Effector memory CD8-positive, alpha-beta T cell (primary cell): ENCODE measurements at regions not wholly inside any gene's neighbourhood (a gene's known extent, or its start where the extent isn't known, plus 50 kb on each side); places are given as distances from the start of the nearest gene placed in this dataset.
"Not testable (repeated sequence)": the region's sequence is repeated elsewhere in the genome, so short reads cannot be mapped to it uniquely, and the experiment has no call there.

Source experiments
- ATAC-seq: fragments of 150-1000 bp; cut with Tn5 transposase; replicated peaks from 2 replicates; pipeline ENCODE4 v1.10.0; 2021; ENCODE audit warnings: mild to moderate bottlenecking, moderate library complexity
- DNase-seq, 3 experiments: peaks; one replicate each; pipeline ENCODE4 v3.0.0; 2021
- H3K27ac Mint-ChIP-seq, 2 donors: one replicate each; pipeline ENCODE4 v1.8.0; 2022; ENCODE audit warnings: mild to moderate bottlenecking in 2 of 2, mixed read lengths in 2 of 2, moderate library complexity in 2 of 2
- H3K27me3 Mint-ChIP-seq, 2 donors: one replicate each; pipeline ENCODE4 v1.8.0; 2022; ENCODE audit warnings: mixed read lengths in 2 of 2
- H3K36me3 Mint-ChIP-seq: one replicate; pipeline ENCODE4 v1.8.0; 2022; ENCODE audit warnings: mild to moderate bottlenecking, moderate library complexity, mixed read lengths; ENCODE audit not compliant: insufficient read depth
- H3K4me1 Mint-ChIP-seq, 2 donors: one replicate each; pipeline ENCODE4 v1.8.0; 2022; ENCODE audit warnings: low read depth in 2 of 2, mixed read lengths in 2 of 2
- H3K4me3 Mint-ChIP-seq, 2 donors: one replicate each; pipeline ENCODE4 v1.8.0; 2022; ENCODE audit warnings: mild to moderate bottlenecking in 2 of 2, mixed read lengths in 2 of 2, moderate library complexity in 2 of 2
- H3K9me3 Mint-ChIP-seq, 2 donors: one replicate each; pipeline ENCODE4 v1.8.0; 2022; ENCODE audit warnings: mixed read lengths in 2 of 2

- H3K27me3 Mint-ChIP-seq, H3K27ac Mint-ChIP-seq, DNase-seq, H3K9me3 Mint-ChIP-seq, H3K4me3 Mint-ChIP-seq, ATAC-seq, H3K4me1 Mint-ChIP-seq, H3K36me3 Mint-ChIP-seq: not testable (repeated sequence)
Observed at GRCh38 chr2:85969367-85969766, 80.6 kb upstream of the ST3GAL5 start.

GRCh38 chr2:85965770-85966169, 77.0 kb upstream of the ST3GAL5 start:
- not testable (repeated sequence) for H3K27ac Mint-ChIP-seq, H3K4me1 Mint-ChIP-seq, DNase-seq, H3K4me3 Mint-ChIP-seq, H3K36me3 Mint-ChIP-seq, H3K27me3 Mint-ChIP-seq, H3K9me3 Mint-ChIP-seq, ATAC-seq

GRCh38 chr2:85963747-85964418, 75.1 kb upstream of the ST3GAL5 start:
- H3K4me3 Mint-ChIP-seq, H3K9me3 Mint-ChIP-seq, H3K4me1 Mint-ChIP-seq, ATAC-seq, H3K27ac Mint-ChIP-seq, DNase-seq, H3K36me3 Mint-ChIP-seq, H3K27me3 Mint-ChIP-seq: not testable (repeated sequence)

- Mint-ChIP-seq H3K9me3 (no peaks in the 10 kb centered on the region), H3K36me3 (no peaks in the 10 kb centered on the region), H3K27me3 (no peaks in the 10 kb centered on the region), H3K27ac (peak overlapping the region in 1 of 2 donors; percentile 65), H3K4me1 (peaks cover 0 to 4% of the 10 kb centered on the region in 2 donors), H3K4me3 (no peak overlapping the region)
- ATAC-seq (no peak), DNase-seq (no peak)
Observed at GRCh38 chr2:85963068-85963467, 74.3 kb upstream of the ST3GAL5 start.

- H3K4me3 Mint-ChIP-seq, result no peak overlapping the region
- H3K9me3 Mint-ChIP-seq, result no peaks in the 10 kb centered on the region
- H3K27me3 Mint-ChIP-seq, result no peaks in the 10 kb centered on the region
- no peaks in the 10 kb centered on the region for H3K36me3 Mint-ChIP-seq
- no peak for ATAC-seq
- no peak for DNase-seq
- H3K4me1 Mint-ChIP-seq, result peaks cover 0 to 4% of the 10 kb centered on the region in 2 donors
- H3K27ac Mint-ChIP-seq, result no peak overlapping the region
Observed at GRCh38 chr2:85961754-85962153, 73.0 kb upstream of the ST3GAL5 start.

GRCh38 chr2:85961053-85961452, 72.3 kb upstream of the ST3GAL5 start:
- H3K4me1 Mint-ChIP-seq, result peaks cover 0 to 4% of the 10 kb centered on the region in 2 donors
- H3K27ac Mint-ChIP-seq, result no peak overlapping the region
- DNase-seq (no peak), ATAC-seq (no peak)
- H3K27me3 Mint-ChIP-seq, result no peaks in the 10 kb centered on the region
- H3K9me3 Mint-ChIP-seq, result no peaks in the 10 kb centered on the region
- no peak overlapping the region for H3K4me3 Mint-ChIP-seq
- no peaks in the 10 kb centered on the region for H3K36me3 Mint-ChIP-seq

- Mint-ChIP-seq H3K4me1 (peaks cover 0 to 7% of the 10 kb centered on the region in 2 donors), H3K9me3 (no peaks in the 10 kb centered on the region), H3K4me3 (no peak overlapping the region), H3K27me3 (no peaks in the 10 kb centered on the region), H3K36me3 (no peaks in the 10 kb centered on the region), H3K27ac (no peak overlapping the region)
- no peak for ATAC-seq
- DNase-seq, result no peak
Observed at GRCh38 chr2:85959826-85960225, 71.0 kb upstream of the ST3GAL5 start.

GRCh38 chr2:85959185-85959584, 70.4 kb upstream of the ST3GAL5 start:
- ATAC-seq (no peak), DNase-seq (no peak)
- Mint-ChIP-seq H3K36me3 (no peaks in the 10 kb centered on the region), H3K4me3 (no peak overlapping the region), H3K27me3 (no peaks in the 10 kb centered on the region), H3K9me3 (no peaks in the 10 kb centered on the region), H3K4me1 (peaks cover 0 to 7% of the 10 kb centered on the region in 2 donors), H3K27ac (no peak overlapping the region)

GRCh38 chr2:85958731-85959130, 69.9 kb upstream of the ST3GAL5 start:
- Mint-ChIP-seq H3K27ac (no peak overlapping the region), H3K36me3 (no peaks in the 10 kb centered on the region), H3K9me3 (no peaks in the 10 kb centered on the region), H3K27me3 (no peaks in the 10 kb centered on the region), H3K4me1 (peaks cover 0 to 6% of the 10 kb centered on the region in 2 donors), H3K4me3 (no peak overlapping the region)
- no peak for DNase-seq
- ATAC-seq, result no peak

GRCh38 chr2:85957256-85957655, 68.5 kb upstream of the ST3GAL5 start:
- Mint-ChIP-seq H3K27me3 (no peaks in the 10 kb centered on the region), H3K9me3 (no peaks in the 10 kb centered on the region), H3K4me3 (no peak overlapping the region), H3K27ac (no peak overlapping the region), H3K36me3 (peaks cover 2% of the 10 kb centered on the region), H3K4me1 (peaks cover 0 to 3% of the 10 kb centered on the region in 2 donors)
- DNase-seq (no peak), ATAC-seq (no peak)

- Mint-ChIP-seq H3K4me1 (peaks cover 0 to 3% of the 10 kb centered on the region in 2 donors), H3K27ac (no peak overlapping the region), H3K9me3 (no peaks in the 10 kb centered on the region), H3K4me3 (no peak overlapping the region), H3K27me3 (no peaks in the 10 kb centered on the region), H3K36me3 (peaks cover 2% of the 10 kb centered on the region)
- no peak for DNase-seq
- no peak for ATAC-seq
Observed at GRCh38 chr2:85956646-85957039, 67.9 kb upstream of the ST3GAL5 start.

- H3K4me1 Mint-ChIP-seq, result peaks cover 0 to 3% of the 10 kb centered on the region in 2 donors
- peak overlapping the region in 1 of 2 donors; percentile 18 for H3K27ac Mint-ChIP-seq
- DNase-seq (no peak), ATAC-seq (no peak)
- no peaks in the 10 kb centered on the region for H3K27me3 Mint-ChIP-seq
- H3K4me3 Mint-ChIP-seq, result no peak overlapping the region
- no peaks in the 10 kb centered on the region for H3K9me3 Mint-ChIP-seq
- H3K36me3 Mint-ChIP-seq, result peaks cover 2% of the 10 kb centered on the region
Observed at GRCh38 chr2:85954590-85955458, 66.0 kb upstream of the ST3GAL5 start.

- DNase-seq, result no peak
- Mint-ChIP-seq H3K27ac (no peak overlapping the region), H3K36me3 (peaks cover 2% of the 10 kb centered on the region), H3K4me3 (no peak overlapping the region), H3K27me3 (no peaks in the 10 kb centered on the region), H3K4me1 (peaks cover 0 to 3% of the 10 kb centered on the region in 2 donors), H3K9me3 (no peaks in the 10 kb centered on the region)
- ATAC-seq, result no peak
Observed at GRCh38 chr2:85954192-85954589, 65.4 kb upstream of the ST3GAL5 start.

GRCh38 chr2:85953476-85953875, 64.7 kb upstream of the ST3GAL5 start:
- Mint-ChIP-seq H3K36me3 (peaks cover 2% of the 10 kb centered on the region), H3K4me3 (no peak overlapping the region), H3K27ac (no peak overlapping the region), H3K4me1 (peaks cover 0 to 3% of the 10 kb centered on the region in 2 donors), H3K9me3 (no peaks in the 10 kb centered on the region), H3K27me3 (no peaks in the 10 kb centered on the region)
- DNase-seq, result no peak
- ATAC-seq, result no peak
